HepG2 (cell line): ENCODE measurements at regions not wholly inside any gene's neighbourhood (a gene's known extent, or its start where the extent isn't known, plus 50 kb on each side); places are given as distances from the start of the nearest gene placed in this dataset.

Source experiments
- ATAC-seq: fragments of 200-7000 bp; cut with Tn5 transposase; 3 replicates; pipeline ENCODE4 v1.9.1; 2020; ENCODE audit warnings: mild to moderate bottlenecking, moderate library complexity
- BruUV-seq: library from RNA; stranded (reverse); fragments of 400-500 nt; replicated peaks from 2 replicates; lab custom pipeline; 2021; lab: Mats Ljungman, UMichigan
- CTCF ChIA-PET: fragments of 300-600 bp; formaldehyde crosslinking; extraction: SDS; loops from one replicate; lab custom pipeline; 2021; ENCODE audit warnings: low total read pairs, inconsistent platforms, low intra/inter-chr PET ratio; lab: Yijun Ruan, JAX
- POLR2A ChIA-PET: fragments of 350-600 bp; sonication (Branson Sonifier 250); formaldehyde crosslinking; loops from one replicate; lab custom pipeline; 2020; ENCODE audit warnings: antibody characterized with exemption, inconsistent platforms; lab: Yijun Ruan, JAX
- DNase-seq: peaks from one replicate; pipeline ENCODE4 v3.0.0-alpha.2; 2015; ENCODE audit warnings: low spot score
- FAIRE-seq: peaks from 3 replicates; lab custom pipeline; 2011; peaks lifted over from hg19 to GRCh38; lab: Jason Lieb, UNC
- H2AFZ ChIP-seq: one replicate; pipeline ENCODE4 v1.6.1; 2011; ENCODE audit warnings: low read length, inconsistent platforms
- H3K27ac ChIP-seq: fragments of 300-600 bp; 3 replicates; pipeline ENCODE4 v1.8.0; 2011; ENCODE audit warnings: mixed run types, mild to moderate bottlenecking, mixed read lengths, low read length, inconsistent platforms; ENCODE audit not compliant: insufficient read depth; ENCODE audit errors: extremely low read length
- H3K27me3 ChIP-seq, 2 experiments: fragments of 200-600 bp in 1 of 2; 2 replicates in 1 of 2; 3 replicates in 1 of 2; pipeline versions ENCODE4 v1.6.0 to v1.8.0; 2011; ENCODE audit warnings: low read length in 2 of 2, mild to moderate bottlenecking in 2 of 2, moderate library complexity in 2 of 2, inconsistent platforms in 1 of 2; ENCODE audit not compliant: insufficient read depth in 2 of 2, control insufficient read depth in 1 of 2
- H3K36me3 ChIP-seq, 2 experiments: fragments of 200-600 bp in 1 of 2; replicated peaks in 1 of 2; 2 replicates in 1 of 2; 3 replicates in 1 of 2; pipeline versions ENCODE4 v1.5.1 to v1.8.0; 2011; ENCODE audit warnings: low read length in 2 of 2, inconsistent platforms in 1 of 2; ENCODE audit not compliant: insufficient read depth in 2 of 2, control insufficient read depth in 1 of 2
- H3K4me1 ChIP-seq: 2 replicates; pipeline ENCODE4 v1.5.1; 2012; ENCODE audit warnings: low read length, inconsistent platforms; ENCODE audit not compliant: insufficient read depth
- H3K4me2 ChIP-seq: 2 replicates; pipeline ENCODE4 v1.6.0; 2011; ENCODE audit warnings: low read depth, low read length, inconsistent platforms
- H3K4me3 ChIP-seq, 3 experiments: fragments of 200-600 bp in 1 of 3; sonication (generic), shearing (Covaris generic) in 1 of 3; replicated peaks in 1 of 3; 2 replicates each; pipeline ENCODE4 v1.5.1; 2011 to 2016; ENCODE audit warnings: low read length in 3 of 3, inconsistent platforms in 2 of 3, low read depth in 2 of 3, mild to moderate bottlenecking in 2 of 3, control low read depth in 1 of 3, mixed read lengths in 1 of 3; ENCODE audit not compliant: insufficient read depth in 1 of 3
- H3K79me2 ChIP-seq: one replicate; pipeline ENCODE4 v1.6.1; 2011; ENCODE audit warnings: low read length, inconsistent platforms; ENCODE audit not compliant: insufficient read depth
- H3K9ac ChIP-seq: 2 replicates; pipeline ENCODE4 v1.6.0; 2011; ENCODE audit warnings: mild to moderate bottlenecking, low read depth, low read length, inconsistent platforms; ENCODE audit not compliant: insufficient read depth
- H3K9me3 ChIP-seq: 2 replicates; pipeline ENCODE4 v1.5.1; 2012; ENCODE audit warnings: mild to moderate bottlenecking, low read length
- H4K20me1 ChIP-seq: 2 replicates; pipeline ENCODE4 v1.6.0; 2011; ENCODE audit warnings: inconsistent platforms, mild to moderate bottlenecking, low read length, moderate library complexity; ENCODE audit not compliant: insufficient read depth
- ARNT2 ChIP-seq: sonication (generic); formaldehyde crosslinking; IDR thresholded peaks from 2 replicates; pipeline ENCODE4 v1.8.0; 2022; ENCODE audit warnings: mild to moderate bottlenecking, low read depth, missing genetic modification reagents, moderate library complexity
- KDM2A ChIP-seq: sonication (generic); formaldehyde crosslinking; IDR thresholded peaks from 2 replicates; pipeline ENCODE4 v1.4.0; 2020; ENCODE audit warnings: low read depth, missing genetic modification reagents, borderline replicate concordance
- LCORL ChIP-seq, 2 experiments: fragments of 450-650 bp in 1 of 2; sonication (generic) in 1 of 2; formaldehyde crosslinking in 1 of 2; IDR thresholded peaks; 2 replicates each; pipeline versions ENCODE4 v1.5.0 to v1.6.1; 2017 to 2020; ENCODE audit warnings: antibody characterized with exemption in 1 of 2, missing genetic modification reagents in 1 of 2
- SNRNP70 ChIP-seq: fragments of 200-400 bp; formaldehyde crosslinking; IDR thresholded peaks from 2 replicates; pipeline ENCODE4 v1.6.1; 2017; ENCODE audit warnings: mild to moderate bottlenecking, low read depth, low read length, moderate library complexity
- SSRP1 ChIP-seq: IDR thresholded peaks from 2 replicates; pipeline ENCODE4 v1.6.1; 2016; ENCODE audit warnings: control low read depth
- TBX2 ChIP-seq: sonication (generic); formaldehyde crosslinking; IDR thresholded peaks from 2 replicates; pipeline ENCODE4 v1.5.0; 2020; ENCODE audit warnings: missing genetic modification reagents, mild to moderate bottlenecking, borderline replicate concordance
- XBP1 ChIP-seq: sonication (generic); formaldehyde crosslinking; IDR thresholded peaks from 2 replicates; pipeline ENCODE4 v1.5.0; 2020; ENCODE audit warnings: missing genetic modification reagents
- ZBTB20 ChIP-seq: sonication (generic); formaldehyde crosslinking; IDR thresholded peaks from 2 replicates; pipeline ENCODE4 v1.8.1; 2023; ENCODE audit warnings: missing genetic modification reagents, low read depth, mild to moderate bottlenecking, borderline replicate concordance
- ZBTB21 ChIP-seq: sonication (generic); formaldehyde crosslinking; IDR thresholded peaks from 2 replicates; pipeline ENCODE4 v1.4.0; 2020; ENCODE audit warnings: missing genetic modification reagents
- ZFP41 ChIP-seq: sonication (generic); formaldehyde crosslinking; IDR thresholded peaks from 2 replicates; pipeline ENCODE4 v1.4.0; 2020; ENCODE audit warnings: mild to moderate bottlenecking, missing genetic modification reagents, borderline replicate concordance
- ZNF30 ChIP-seq: sonication (generic); formaldehyde crosslinking; IDR thresholded peaks from 2 replicates; pipeline ENCODE4 v1.5.0; 2020; ENCODE audit warnings: mild to moderate bottlenecking, missing genetic modification reagents
- ZNF619 ChIP-seq: sonication (generic); formaldehyde crosslinking; IDR thresholded peaks from 2 replicates; pipeline ENCODE4 v1.4.0; 2020; ENCODE audit warnings: mild to moderate bottlenecking, missing genetic modification reagents
- WGBS: methylation state at CpG from one replicate; pipeline ENCODE4 v1.1.6; 2017; ENCODE audit warnings: low lambda C conversion rate; 5-methylcytosine and 5-hydroxymethylcytosine counted together
- in situ Hi-C: cut with HindIII; loops from 2 replicates; pipeline ENCODE4 v1.10.0; 2017; ENCODE audit warnings: low pct_unique_long_range_greater_than_20kb; ENCODE audit not compliant: extremely low pct_ligation_motif_present
- intact Hi-C: fragments of 100-400 bp; cut with micrococcal nuclease; formaldehyde crosslinking; loops from one replicate; pipeline ENCODE4 v1.10.0; 2022; ENCODE audit not compliant: unreplicated experiment
- TF ChIP-seq, protein P1 (sequence below): sonication (generic); formaldehyde crosslinking; IDR thresholded peaks from 2 replicates; pipeline ENCODE4 v1.8.0; 2022; ENCODE audit warnings: mild to moderate bottlenecking, missing genetic modification reagents; ENCODE audit not compliant: insufficient replicate concordance
- TF ChIP-seq, protein P2 (sequence below): sonication (generic); formaldehyde crosslinking; IDR thresholded peaks from 2 replicates; pipeline ENCODE4 v1.5.1; 2020; ENCODE audit warnings: mild to moderate bottlenecking, missing genetic modification reagents, borderline replicate concordance
- TF ChIP-seq, protein P3 (sequence below): sonication (generic); formaldehyde crosslinking; IDR thresholded peaks from 2 replicates; pipeline ENCODE4 v1.8.0; 2022; ENCODE audit warnings: missing genetic modification reagents, low read depth, mild to moderate bottlenecking, borderline replicate concordance
- TF ChIP-seq, protein P4 (sequence below): sonication (generic); formaldehyde crosslinking; IDR thresholded peaks from 2 replicates; pipeline ENCODE4 v1.5.0; 2020; ENCODE audit warnings: mild to moderate bottlenecking, missing genetic modification reagents

DNA sequence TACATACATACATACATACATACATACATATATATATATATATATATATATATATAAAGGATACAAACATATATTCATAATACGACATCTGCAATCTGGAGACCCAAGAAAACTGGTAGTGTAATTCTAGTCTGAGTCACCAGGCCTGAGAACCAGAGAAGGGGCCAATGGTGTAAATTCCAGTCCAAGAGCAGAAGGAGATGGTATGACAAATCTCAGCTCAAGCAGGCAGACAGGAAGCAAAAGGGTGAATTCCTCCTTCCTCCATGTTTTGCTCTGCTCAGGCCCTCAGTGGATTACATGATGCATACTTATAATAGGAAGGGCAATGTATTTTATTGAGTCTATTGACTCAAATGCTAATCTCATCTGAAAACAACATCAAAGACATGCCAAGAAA lies 1060.4 kb upstream of the TMPRSS15 start:
- Histone ChIP-seq H3K4me2 (no peak overlapping the region), H3K9me3 (peaks cover 60% of the 10 kb centered on the region), H3K79me2 (no peaks in the 10 kb centered on the region), H3K36me3 (no peaks in the 10 kb centered on the region), H3K9ac (no peak overlapping the region), H3K27ac (no peak overlapping the region), H3K27me3 (no peaks in the 10 kb centered on the region; a peak in 1 of 5 replicates), H3K4me1 (no peaks in the 10 kb centered on the region), H2AFZ (no peak overlapping the region), H3K4me3 (no peak overlapping the region), H4K20me1 (no peaks in the 10 kb centered on the region)
- FAIRE-seq (no peak), DNase-seq (no peak), ATAC-seq (no peak)
- TF ChIP-seq, protein P1, sequence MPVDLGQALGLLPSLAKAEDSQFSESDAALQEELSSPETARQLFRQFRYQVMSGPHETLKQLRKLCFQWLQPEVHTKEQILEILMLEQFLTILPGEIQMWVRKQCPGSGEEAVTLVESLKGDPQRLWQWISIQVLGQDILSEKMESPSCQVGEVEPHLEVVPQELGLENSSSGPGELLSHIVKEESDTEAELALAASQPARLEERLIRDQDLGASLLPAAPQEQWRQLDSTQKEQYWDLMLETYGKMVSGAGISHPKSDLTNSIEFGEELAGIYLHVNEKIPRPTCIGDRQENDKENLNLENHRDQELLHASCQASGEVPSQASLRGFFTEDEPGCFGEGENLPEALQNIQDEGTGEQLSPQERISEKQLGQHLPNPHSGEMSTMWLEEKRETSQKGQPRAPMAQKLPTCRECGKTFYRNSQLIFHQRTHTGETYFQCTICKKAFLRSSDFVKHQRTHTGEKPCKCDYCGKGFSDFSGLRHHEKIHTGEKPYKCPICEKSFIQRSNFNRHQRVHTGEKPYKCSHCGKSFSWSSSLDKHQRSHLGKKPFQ (CRISPR knock-in tag): no peak
- TF ChIP-seq ZFP41 (CRISPR knock-in tag): no peak
- TF ChIP-seq, protein P2, sequence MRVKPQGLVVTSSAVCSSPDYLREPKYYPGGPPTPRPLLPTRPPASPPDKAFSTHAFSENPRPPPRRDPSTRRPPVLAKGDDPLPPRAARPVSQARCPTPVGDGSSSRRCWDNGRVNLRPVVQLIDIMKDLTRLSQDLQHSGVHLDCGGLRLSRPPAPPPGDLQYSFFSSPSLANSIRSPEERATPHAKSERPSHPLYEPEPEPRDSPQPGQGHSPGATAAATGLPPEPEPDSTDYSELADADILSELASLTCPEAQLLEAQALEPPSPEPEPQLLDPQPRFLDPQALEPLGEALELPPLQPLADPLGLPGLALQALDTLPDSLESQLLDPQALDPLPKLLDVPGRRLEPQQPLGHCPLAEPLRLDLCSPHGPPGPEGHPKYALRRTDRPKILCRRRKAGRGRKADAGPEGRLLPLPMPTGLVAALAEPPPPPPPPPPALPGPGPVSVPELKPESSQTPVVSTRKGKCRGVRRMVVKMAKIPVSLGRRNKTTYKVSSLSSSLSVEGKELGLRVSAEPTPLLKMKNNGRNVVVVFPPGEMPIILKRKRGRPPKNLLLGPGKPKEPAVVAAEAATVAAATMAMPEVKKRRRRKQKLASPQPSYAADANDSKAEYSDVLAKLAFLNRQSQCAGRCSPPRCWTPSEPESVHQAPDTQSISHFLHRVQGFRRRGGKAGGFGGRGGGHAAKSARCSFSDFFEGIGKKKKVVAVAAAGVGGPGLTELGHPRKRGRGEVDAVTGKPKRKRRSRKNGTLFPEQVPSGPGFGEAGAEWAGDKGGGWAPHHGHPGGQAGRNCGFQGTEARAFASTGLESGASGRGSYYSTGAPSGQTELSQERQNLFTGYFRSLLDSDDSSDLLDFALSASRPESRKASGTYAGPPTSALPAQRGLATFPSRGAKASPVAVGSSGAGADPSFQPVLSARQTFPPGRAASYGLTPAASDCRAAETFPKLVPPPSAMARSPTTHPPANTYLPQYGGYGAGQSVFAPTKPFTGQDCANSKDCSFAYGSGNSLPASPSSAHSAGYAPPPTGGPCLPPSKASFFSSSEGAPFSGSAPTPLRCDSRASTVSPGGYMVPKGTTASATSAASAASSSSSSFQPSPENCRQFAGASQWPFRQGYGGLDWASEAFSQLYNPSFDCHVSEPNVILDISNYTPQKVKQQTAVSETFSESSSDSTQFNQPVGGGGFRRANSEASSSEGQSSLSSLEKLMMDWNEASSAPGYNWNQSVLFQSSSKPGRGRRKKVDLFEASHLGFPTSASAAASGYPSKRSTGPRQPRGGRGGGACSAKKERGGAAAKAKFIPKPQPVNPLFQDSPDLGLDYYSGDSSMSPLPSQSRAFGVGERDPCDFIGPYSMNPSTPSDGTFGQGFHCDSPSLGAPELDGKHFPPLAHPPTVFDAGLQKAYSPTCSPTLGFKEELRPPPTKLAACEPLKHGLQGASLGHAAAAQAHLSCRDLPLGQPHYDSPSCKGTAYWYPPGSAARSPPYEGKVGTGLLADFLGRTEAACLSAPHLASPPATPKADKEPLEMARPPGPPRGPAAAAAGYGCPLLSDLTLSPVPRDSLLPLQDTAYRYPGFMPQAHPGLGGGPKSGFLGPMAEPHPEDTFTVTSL: no peak
- no peak for TF ChIP-seq ZNF619 (CRISPR knock-in tag)
- TF ChIP-seq SSRP1 (CRISPR knock-in tag): no peak
- TF ChIP-seq ZNF30 (CRISPR knock-in tag): no peak
- TF ChIP-seq SNRNP70: no peak
- no peak for TF ChIP-seq XBP1
- TF ChIP-seq KDM2A: no peak
- no peak for TF ChIP-seq LCORL (IDR thresholded peaks at IDR 0.05)
- no peak for TF ChIP-seq LCORL (CRISPR knock-in tag; IDR thresholded peaks at IDR 0.05)
- TF ChIP-seq, protein P3, sequence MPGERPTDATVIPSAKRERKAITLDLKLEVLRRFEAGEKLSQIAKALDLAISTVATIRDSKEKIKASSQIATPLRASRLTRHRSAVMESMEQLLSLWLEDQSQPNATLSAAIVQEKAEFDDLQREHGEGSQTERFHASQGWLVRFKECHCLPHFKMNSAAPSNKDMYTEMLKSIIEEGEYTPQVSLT (CRISPR knock-in tag): no peak
- TF ChIP-seq, protein P4, sequence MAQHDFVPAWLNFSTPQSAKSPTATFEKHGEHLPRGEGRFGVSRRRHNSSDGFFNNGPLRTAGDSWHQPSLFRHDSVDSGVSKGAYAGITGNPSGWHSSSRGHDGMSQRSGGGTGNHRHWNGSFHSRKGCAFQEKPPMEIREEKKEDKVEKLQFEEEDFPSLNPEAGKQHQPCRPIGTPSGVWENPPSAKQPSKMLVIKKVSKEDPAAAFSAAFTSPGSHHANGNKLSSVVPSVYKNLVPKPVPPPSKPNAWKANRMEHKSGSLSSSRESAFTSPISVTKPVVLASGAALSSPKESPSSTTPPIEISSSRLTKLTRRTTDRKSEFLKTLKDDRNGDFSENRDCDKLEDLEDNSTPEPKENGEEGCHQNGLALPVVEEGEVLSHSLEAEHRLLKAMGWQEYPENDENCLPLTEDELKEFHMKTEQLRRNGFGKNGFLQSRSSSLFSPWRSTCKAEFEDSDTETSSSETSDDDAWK (CRISPR knock-in tag): no peak
- no peak for TF ChIP-seq ARNT2
- no peak for TF ChIP-seq ZBTB21 (CRISPR knock-in tag)
- TF ChIP-seq ZBTB20 (CRISPR knock-in tag): no peak
- TF ChIP-seq TBX2 (CRISPR knock-in tag): no peak
- in situ Hi-C loops: no loop called here
- WGBS: 33% methylated on average over 1 of the region's 1 CpG
- BruUV-seq: no TSS peak
- POLR2A ChIA-PET: no interaction called here
- intact Hi-C loops: no loop called here
- CTCF ChIA-PET: no interaction called here
